Caco-2 (cell line): ENCODE measurements at regions not wholly inside any gene's neighbourhood (a gene's known extent, or its start where the extent isn't known, plus 50 kb on each side); places are given as distances from the start of the nearest gene placed in this dataset.

Experiments used
- BruUV-seq: library from RNA; stranded (reverse); fragments of 400-500 nt; replicated peaks from 2 replicates; lab custom pipeline; 2021; lab: Mats Ljungman, UMichigan
- CTCF ChIA-PET: fragments of 300-600 bp; sonication (Branson Sonifier 250); formaldehyde crosslinking; loops from one replicate; lab custom pipeline; 2022; ENCODE audit warnings: antibody characterized with exemption; lab: Charles Lee
- POLR2A ChIA-PET: fragments of 300-600 bp; sonication (Branson Sonifier 250); formaldehyde crosslinking; loops from one replicate; lab custom pipeline; 2022; ENCODE audit warnings: antibody characterized with exemption; lab: Charles Lee
- DNase-seq, 2 experiments: peaks; one replicate each; pipeline versions ENCODE4 v3.0.0 to v3.0.0-alpha.2; 2020 to 2022
- H3K27me3 ChIP-seq: replicated peaks from 2 replicates; pipeline ENCODE4 v1.6.0; 2011; ENCODE audit warnings: low read length; ENCODE audit not compliant: control insufficient read depth, insufficient read depth
- H3K36me3 ChIP-seq: 2 replicates; pipeline ENCODE4 v1.5.1; 2011; ENCODE audit warnings: low read length; ENCODE audit not compliant: control insufficient read depth, insufficient read depth
- H3K4me1 ChIP-seq: fragments of 250-450 bp; sonication (Bioruptor Pico); 2 replicates; pipeline ENCODE4 v1.5.1; 2020; ENCODE audit warnings: mild to moderate bottlenecking
- H3K4me3 ChIP-seq: 2 replicates; pipeline ENCODE4 v1.5.1; 2011; ENCODE audit warnings: low read depth, mild to moderate bottlenecking, control low read depth, low read length
- H3K9me3 ChIP-seq: fragments of 250-450 bp; sonication (Bioruptor Pico); 2 replicates; pipeline ENCODE4 v1.5.1; 2020; ENCODE audit warnings: mild to moderate bottlenecking, moderate library complexity
- H3K27ac Mint-ChIP-seq: one replicate; pipeline ENCODE4 v1.8.0; 2022; ENCODE audit warnings: mixed read lengths; ENCODE audit not compliant: unreplicated experiment
- H3K27me3 Mint-ChIP-seq: one replicate; pipeline ENCODE4 v1.8.0; 2022; ENCODE audit warnings: mixed read lengths; ENCODE audit not compliant: insufficient read depth, unreplicated experiment
- H3K36me3 Mint-ChIP-seq: one replicate; pipeline ENCODE4 v1.8.0; 2022; ENCODE audit warnings: mild to moderate bottlenecking, mixed read lengths; ENCODE audit not compliant: insufficient read depth, unreplicated experiment
- H3K4me1 Mint-ChIP-seq: one replicate; pipeline ENCODE4 v1.8.0; 2022; ENCODE audit warnings: low read depth, mixed read lengths; ENCODE audit not compliant: unreplicated experiment
- H3K4me3 Mint-ChIP-seq: one replicate; pipeline ENCODE4 v1.8.0; 2022; ENCODE audit warnings: mild to moderate bottlenecking, moderate library complexity, mixed read lengths; ENCODE audit not compliant: unreplicated experiment
- H3K9me3 Mint-ChIP-seq: one replicate; pipeline ENCODE4 v1.8.0; 2022; ENCODE audit warnings: mixed read lengths; ENCODE audit not compliant: unreplicated experiment
- CTCF ChIP-seq, 2 experiments: fragments of 200-600 bp in 1 of 2; IDR thresholded peaks; 1 replicate in 1 of 2; 2 replicates in 1 of 2; pipeline versions ENCODE4 v1.5.1 to v1.8.0; 2011 to 2022; ENCODE audit warnings: antibody characterized with exemption in 1 of 2, control low read depth in 1 of 2, inconsistent platforms in 1 of 2, low read depth in 1 of 2, low read length in 1 of 2, mild to moderate bottlenecking in 1 of 2, moderate library complexity in 1 of 2; ENCODE audit not compliant: insufficient read depth in 1 of 2, severe bottlenecking in 1 of 2, unreplicated experiment in 1 of 2
- intact Hi-C: fragments of 100-400 bp; cut with micrococcal nuclease; formaldehyde crosslinking; loops from one replicate; pipeline ENCODE4 v1.10.0; 2022; ENCODE audit not compliant: unreplicated experiment

GRCh38 chr3:194876403-194877095, 190.9 kb downstream of the FAM43A start:
- H3K9me3 ChIP-seq: no peaks in the 10 kb centered on the region
- no peaks in the 10 kb centered on the region for H3K36me3 ChIP-seq
- H3K4me1 Mint-ChIP-seq: peaks cover 13% of the 10 kb centered on the region
- H3K4me1 ChIP-seq: peaks cover 20% of the 10 kb centered on the region
- intact Hi-C loops: loop anchor here (10.0 kb wide), 1 partner anchor 192 kb away; the partner anchor contains the start of gene FAM43A
- H3K9me3 Mint-ChIP-seq: no peaks in the 10 kb centered on the region
- H3K36me3 Mint-ChIP-seq: peaks cover 7% of the 10 kb centered on the region
- POLR2A ChIA-PET: no interaction called here
- H3K27ac Mint-ChIP-seq: no peak overlapping the region
- no peaks in the 10 kb centered on the region for H3K27me3 ChIP-seq
- no TSS peak for BruUV-seq
- CTCF ChIA-PET: no interaction called here
- DNase-seq: no peak
- H3K4me3 Mint-ChIP-seq: no peak overlapping the region
- no peak overlapping the region for H3K4me3 ChIP-seq
- H3K27me3 Mint-ChIP-seq: no peaks in the 10 kb centered on the region
- TF ChIP-seq CTCF (IDR thresholded peaks at IDR 0.05; ENCODE audit: insufficient read depth in 1 of 2, low read depth in 1 of 2, low read length in 1 of 2, severe bottlenecking in 1 of 2, unreplicated experiment in 1 of 2): no peak

- ChIA-PET POLR2A (no interaction called here), CTCF (no interaction called here)
- Mint-ChIP-seq H3K9me3 (no peaks in the 10 kb centered on the region), H3K36me3 (no peaks in the 10 kb centered on the region), H3K4me1 (peaks cover 4% of the 10 kb centered on the region), H3K27ac (no peak overlapping the region), H3K27me3 (no peaks in the 10 kb centered on the region), H3K4me3 (no peak overlapping the region)
- no peaks in the 10 kb centered on the region for H3K36me3 ChIP-seq
- H3K9me3 ChIP-seq: no peaks in the 10 kb centered on the region
- no TSS peak for BruUV-seq
- peaks cover 11% of the 10 kb centered on the region for H3K4me1 ChIP-seq
- no peak overlapping the region for H3K4me3 ChIP-seq
- no peak for TF ChIP-seq CTCF (IDR thresholded peaks at IDR 0.05; ENCODE audit: insufficient read depth in 1 of 2, low read depth in 1 of 2, low read length in 1 of 2, severe bottlenecking in 1 of 2, unreplicated experiment in 1 of 2)
- intact Hi-C loops: loop anchor here (10.0 kb wide), 1 partner anchor 193 kb away; the partner anchor contains the start of gene FAM43A
- no peaks in the 10 kb centered on the region for H3K27me3 ChIP-seq
- DNase-seq: no peak
These were observed 191.8 kb downstream of the FAM43A start for GRCh38 chr3:194877291-194878119.

- H3K4me1 Mint-ChIP-seq: no peaks in the 10 kb centered on the region
- no peak for DNase-seq
- H3K36me3 Mint-ChIP-seq: no peaks in the 10 kb centered on the region
- H3K36me3 ChIP-seq: no peaks in the 10 kb centered on the region
- intact Hi-C loops: loop anchor here (10.0 kb wide), 1 partner anchor 195 kb away; the partner anchor contains the start of gene FAM43A
- no TSS peak for BruUV-seq
- H3K27me3 Mint-ChIP-seq: no peaks in the 10 kb centered on the region
- no peak overlapping the region for H3K4me3 ChIP-seq
- CTCF ChIA-PET: no interaction called here
- H3K27me3 ChIP-seq: no peaks in the 10 kb centered on the region
- H3K9me3 ChIP-seq: no peaks in the 10 kb centered on the region
- peaks cover 4% of the 10 kb centered on the region; the same call in 1 of the 2 replicates for H3K4me1 ChIP-seq
- peaks cover 15% of the 10 kb centered on the region for H3K9me3 Mint-ChIP-seq
- POLR2A ChIA-PET: no interaction called here
- no peak overlapping the region for H3K4me3 Mint-ChIP-seq
- no peak overlapping the region for H3K27ac Mint-ChIP-seq
- no peak for TF ChIP-seq CTCF (IDR thresholded peaks at IDR 0.05; ENCODE audit: insufficient read depth in 1 of 2, low read depth in 1 of 2, low read length in 1 of 2, severe bottlenecking in 1 of 2, unreplicated experiment in 1 of 2)
These were observed 193.6 kb downstream of the FAM43A start for GRCh38 chr3:194879126-194879877.
